ENCODE measurements at regions not wholly inside any gene's neighbourhood (a gene's known extent, or its start where the extent isn't known, plus 50 kb on each side); places are given as distances from the start of the nearest gene placed in this dataset.

DNA sequence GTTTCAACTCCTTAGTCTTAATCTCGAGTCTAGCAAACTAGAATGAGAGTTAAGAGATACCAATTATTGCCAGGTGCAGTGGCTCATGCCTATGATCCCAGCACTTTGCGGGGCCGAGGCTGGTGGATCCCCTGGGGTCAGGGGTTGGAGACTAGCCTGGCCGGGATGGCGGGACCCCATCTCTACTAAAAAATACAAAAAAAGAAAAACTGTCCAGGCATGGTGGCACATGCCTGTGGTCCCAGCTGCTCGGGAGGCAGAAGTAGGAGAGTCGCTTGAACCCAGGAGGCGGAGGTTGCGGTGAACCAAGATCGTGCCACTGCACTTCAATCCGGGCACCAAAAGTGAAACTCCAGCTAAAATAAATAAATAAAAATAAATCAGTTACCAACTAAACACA is 1119.5 kb upstream of the ATXN8OS start:
- DNase-seq: no peak
- WGBS, 2 donors: 91 to 93% methylated on average over 11 of the region's 11 CpGs

DNA sequence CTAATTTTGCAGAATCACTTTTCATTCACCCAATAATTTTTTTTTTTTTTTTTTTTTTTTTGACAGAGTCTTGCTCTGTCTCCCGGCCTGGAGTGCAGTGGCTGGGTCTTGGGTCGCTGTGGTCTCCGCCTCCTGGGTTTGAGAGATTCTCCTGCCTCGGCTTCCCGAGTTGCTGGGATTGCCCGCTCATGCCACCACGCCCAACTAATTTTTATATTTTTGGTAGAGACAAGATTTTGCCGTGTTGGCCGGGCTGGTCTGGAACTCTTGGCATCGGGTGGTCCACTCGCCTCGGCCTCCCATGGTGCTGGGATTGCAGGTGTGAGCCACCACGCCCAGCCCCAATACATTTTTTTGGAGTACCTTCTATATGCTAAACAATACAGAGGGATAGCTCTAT is 1120.0 kb upstream of the ATXN8OS start:
- no peak for DNase-seq
- H3K27ac ChIP-seq: no peak overlapping the region
- 95 to 97% methylated on average over 13 of the region's 13 CpGs for WGBS, 2 donors
- intact Hi-C loops (cut with DNase I): no loop called here
- H3K36me3 ChIP-seq: no peaks in the 10 kb centered on the region
- H3K27me3 ChIP-seq: no peaks in the 10 kb centered on the region
- H3K9me3 ChIP-seq: no peaks in the 10 kb centered on the region
- no peak overlapping the region for H3K4me3 ChIP-seq (replicated peaks in 1 of 3)
- TF ChIP-seq, protein P1, sequence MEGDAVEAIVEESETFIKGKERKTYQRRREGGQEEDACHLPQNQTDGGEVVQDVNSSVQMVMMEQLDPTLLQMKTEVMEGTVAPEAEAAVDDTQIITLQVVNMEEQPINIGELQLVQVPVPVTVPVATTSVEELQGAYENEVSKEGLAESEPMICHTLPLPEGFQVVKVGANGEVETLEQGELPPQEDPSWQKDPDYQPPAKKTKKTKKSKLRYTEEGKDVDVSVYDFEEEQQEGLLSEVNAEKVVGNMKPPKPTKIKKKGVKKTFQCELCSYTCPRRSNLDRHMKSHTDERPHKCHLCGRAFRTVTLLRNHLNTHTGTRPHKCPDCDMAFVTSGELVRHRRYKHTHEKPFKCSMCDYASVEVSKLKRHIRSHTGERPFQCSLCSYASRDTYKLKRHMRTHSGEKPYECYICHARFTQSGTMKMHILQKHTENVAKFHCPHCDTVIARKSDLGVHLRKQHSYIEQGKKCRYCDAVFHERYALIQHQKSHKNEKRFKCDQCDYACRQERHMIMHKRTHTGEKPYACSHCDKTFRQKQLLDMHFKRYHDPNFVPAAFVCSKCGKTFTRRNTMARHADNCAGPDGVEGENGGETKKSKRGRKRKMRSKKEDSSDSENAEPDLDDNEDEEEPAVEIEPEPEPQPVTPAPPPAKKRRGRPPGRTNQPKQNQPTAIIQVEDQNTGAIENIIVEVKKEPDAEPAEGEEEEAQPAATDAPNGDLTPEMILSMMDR (IDR thresholded peaks at IDR 0.05): no peak
- TF ChIP-seq POLR2A (IDR thresholded peaks at IDR 0.05): no peak
- H3K4me1 ChIP-seq: no peaks in the 10 kb centered on the region

More for the DNA sequence above, 1119.5 kb upstream of the ATXN8OS start:
- Histone ChIP-seq H3K4me3 (replicated peaks in 1 of 3) (no peak overlapping the region), H3K36me3 (no peaks in the 10 kb centered on the region), H3K4me1 (no peaks in the 10 kb centered on the region), H3K9me3 (no peaks in the 10 kb centered on the region), H3K27ac (no peak overlapping the region), H3K27me3 (no peaks in the 10 kb centered on the region)
- TF ChIP-seq POLR2A (IDR thresholded peaks at IDR 0.05): no peak
- TF ChIP-seq, protein P1 (IDR thresholded peaks at IDR 0.05): no peak
- intact Hi-C loops (cut with DNase I): no loop called here

DNA sequence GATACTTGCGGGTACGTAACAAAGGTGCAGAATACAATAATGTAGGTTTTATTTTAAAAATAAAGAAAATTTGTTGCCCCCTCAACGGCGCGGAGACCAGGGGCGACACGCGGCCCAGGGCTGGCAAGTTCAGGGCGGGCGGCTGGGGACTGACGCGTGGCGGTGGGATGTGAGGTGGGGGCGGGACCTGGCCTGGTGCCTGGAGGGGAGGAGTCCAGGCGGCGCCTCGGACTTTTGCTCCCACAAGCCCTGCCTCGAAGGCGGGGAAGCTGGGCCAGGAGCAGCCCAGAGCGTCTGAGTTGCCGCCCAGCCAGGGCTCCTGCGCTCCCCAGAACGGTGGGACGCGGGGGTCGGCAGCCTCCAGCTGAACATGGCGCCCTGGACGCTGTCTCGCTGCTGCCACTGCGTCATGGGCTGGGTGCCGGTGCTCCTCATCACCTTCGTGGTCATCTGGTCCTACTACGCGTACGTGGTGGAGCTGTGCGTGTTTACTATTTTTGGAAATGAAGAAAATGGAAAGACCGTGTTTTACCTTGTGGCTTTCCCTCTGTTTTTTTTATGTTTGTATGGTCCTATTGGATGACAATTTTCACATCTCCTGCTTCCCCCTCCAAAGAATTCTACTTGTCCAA is 1122.8 kb upstream of the ATXN8OS start:
- WGBS, 2 donors: 96% methylated on average over 34 to 36 of the region's 37 CpGs
- Histone ChIP-seq H3K36me3 (no peaks in the 10 kb centered on the region), H3K27ac (no peak overlapping the region), H3K9me3 (no peaks in the 10 kb centered on the region), H3K4me1 (no peaks in the 10 kb centered on the region), H3K4me3 (replicated peaks in 1 of 3) (no peak overlapping the region), H3K27me3 (no peaks in the 10 kb centered on the region)
- DNase-seq: no peak
- TF ChIP-seq, protein P1 (IDR thresholded peaks at IDR 0.05): no peak
- no peak for TF ChIP-seq POLR2A (IDR thresholded peaks at IDR 0.05)
- intact Hi-C loops (cut with DNase I): no loop called here

GRCh38 chr13:68982961-68983619 is 1124.5 kb upstream of the ATXN8OS start:
- Histone ChIP-seq H3K27me3 (no peaks in the 10 kb centered on the region), H3K4me1 (no peaks in the 10 kb centered on the region), H3K27ac (no peak overlapping the region), H3K4me3 (replicated peaks in 1 of 3) (no peak overlapping the region), H3K9me3 (no peaks in the 10 kb centered on the region), H3K36me3 (no peaks in the 10 kb centered on the region)
- TF ChIP-seq, protein P1 (IDR thresholded peaks at IDR 0.05): no peak
- TF ChIP-seq POLR2A (IDR thresholded peaks at IDR 0.05): no peak
- DNase-seq: no peak
- 87 to 90% methylated on average over 11 to 12 of the region's 12 CpGs for WGBS, 2 donors
- intact Hi-C loops (cut with DNase I): no loop called here

GRCh38 chr13:68976287-68976686 is 1131.3 kb upstream of the ATXN8OS start:
- no peak for TF ChIP-seq POLR2A (IDR thresholded peaks at IDR 0.05)
- TF ChIP-seq, protein P1 (IDR thresholded peaks at IDR 0.05): no peak
- H3K27me3 ChIP-seq: no peaks in the 10 kb centered on the region
- no peak for DNase-seq
- no peak overlapping the region for H3K27ac ChIP-seq
- no peaks in the 10 kb centered on the region for H3K9me3 ChIP-seq
- H3K4me3 ChIP-seq (replicated peaks in 1 of 3): no peak overlapping the region
- H3K36me3 ChIP-seq: no peaks in the 10 kb centered on the region
- WGBS, 2 donors: 83 to 90% methylated on average over 2 of the region's 2 CpGs
- no peaks in the 10 kb centered on the region for H3K4me1 ChIP-seq
- intact Hi-C loops (cut with DNase I): no loop called here
